Natural killer cell (primary cell): ENCODE measurements at regions not wholly inside any gene's neighbourhood (a gene's known extent, or its start where the extent isn't known, plus 50 kb on each side); places are given as distances from the start of the nearest gene placed in this dataset.

Source experiments
- ATAC-seq, 3 donors: fragments of 150-1000 bp in 2 of 3; fragments of 200-7000 bp in 1 of 3; cut with Tn5 transposase; 1 replicate in 1 of 3; 2 replicates in 2 of 3; pipeline ENCODE4 v1.10.0; 2021; ENCODE audit warnings: mild to moderate bottlenecking in 2 of 3, moderate library complexity in 2 of 3
- DNase-seq, 2 donors: peaks; one replicate each; pipeline versions ENCODE4 v3.0.0 to v3.0.0-alpha.2; 2013 to 2021; ENCODE audit warnings: mixed read lengths in 1 of 2
- H3K27ac ChIP-seq: one replicate; pipeline ENCODE4 v1.5.1; 2013; ENCODE audit warnings: mild to moderate bottlenecking, low read length
- H3K27me3 ChIP-seq: one replicate; pipeline ENCODE4 v1.6.1; 2013; ENCODE audit warnings: low read length; ENCODE audit not compliant: control insufficient read depth, insufficient read depth
- H3K36me3 ChIP-seq: one replicate; pipeline ENCODE4 v1.6.1; 2013; ENCODE audit warnings: low read length; ENCODE audit not compliant: control insufficient read depth, insufficient read depth
- H3K4me1 ChIP-seq: one replicate; pipeline ENCODE4 v1.6.1; 2013; ENCODE audit warnings: low read length; ENCODE audit not compliant: control insufficient read depth, insufficient read depth
- H3K4me3 ChIP-seq: one replicate; pipeline ENCODE4 v1.5.1; 2013; ENCODE audit warnings: low read length
- H3K9me3 ChIP-seq: one replicate; pipeline ENCODE4 v1.6.1; 2013; ENCODE audit warnings: low read length; ENCODE audit not compliant: control insufficient read depth, insufficient read depth
- H3K27ac Mint-ChIP-seq, 2 donors: one replicate each; pipeline ENCODE4 v1.8.0; 2022; ENCODE audit warnings: mild to moderate bottlenecking in 2 of 2, mixed read lengths in 2 of 2, moderate library complexity in 1 of 2
- H3K27me3 Mint-ChIP-seq, 2 donors: one replicate each; pipeline ENCODE4 v1.8.0; 2022; ENCODE audit warnings: low read depth in 2 of 2, mixed read lengths in 2 of 2
- H3K36me3 Mint-ChIP-seq: one replicate; pipeline ENCODE4 v1.8.0; 2022; ENCODE audit warnings: mixed read lengths
- H3K4me1 Mint-ChIP-seq, 2 donors: one replicate each; pipeline ENCODE4 v1.8.0; 2022; ENCODE audit warnings: mixed read lengths in 2 of 2
- H3K4me3 Mint-ChIP-seq: one replicate; pipeline ENCODE4 v1.8.0; 2022; ENCODE audit warnings: mild to moderate bottlenecking, moderate library complexity, mixed read lengths
- H3K9me3 Mint-ChIP-seq, 2 donors: one replicate each; pipeline ENCODE4 v1.8.0; 2022; ENCODE audit warnings: mixed read lengths in 2 of 2
- WGBS: methylation state at CpG from one replicate; pipeline ENCODE4 v1.1.7; 2013; ENCODE audit warnings: missing lambda C conversion rate; ENCODE audit not compliant: insufficient coverage; 5-methylcytosine and 5-hydroxymethylcytosine counted together
- intact Hi-C: fragments of 100-400 bp; cut with micrococcal nuclease; formaldehyde crosslinking; loops from one replicate; pipeline ENCODE4 v1.14.2; 2022
- TF ChIP-seq, protein P1 (sequence below): fragments of 200-600 bp; IDR thresholded peaks from one replicate; pipeline ENCODE4 v1.8.0; 2022; ENCODE audit warnings: antibody characterized with exemption

DNA sequence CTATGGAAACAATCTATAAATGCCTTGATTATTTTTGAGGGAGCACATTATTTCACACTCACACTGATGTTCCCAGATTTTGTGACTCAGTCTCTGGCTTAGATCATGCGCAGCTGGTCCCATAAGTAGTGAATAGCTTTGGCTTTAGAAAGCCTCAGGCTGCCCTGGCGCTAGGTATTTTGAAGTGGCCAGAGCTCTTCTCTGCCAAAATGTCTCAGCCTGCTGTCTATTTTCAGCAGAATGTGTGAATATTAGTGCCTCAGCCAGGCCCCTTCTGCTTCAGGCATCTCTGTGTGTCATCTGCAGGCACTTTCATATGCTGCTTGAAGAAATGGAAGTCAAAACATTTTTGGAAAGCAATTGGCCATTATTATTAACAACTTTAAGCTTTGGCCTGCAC lies 931.0 kb upstream of the INTU start:
- intact Hi-C loops = no loop called here
- Histone ChIP-seq H3K27me3 (no peaks in the 10 kb centered on the region), H3K36me3 (no peaks in the 10 kb centered on the region), H3K27ac (no peak overlapping the region), H3K4me3 (no peak overlapping the region), H3K9me3 (no peaks in the 10 kb centered on the region), H3K4me1 (no peaks in the 10 kb centered on the region)
- Mint-ChIP-seq H3K9me3 (peaks cover 7 to 15% of the 10 kb centered on the region in 2 donors), H3K4me1 (no peaks in the 10 kb centered on the region), H3K36me3 (no peaks in the 10 kb centered on the region), H3K4me3 (no peak overlapping the region), H3K27ac (no peak overlapping the region), H3K27me3 (no peaks in the 10 kb centered on the region)
- no peak for DNase-seq
- ATAC-seq = no peak
- WGBS = 98% methylated on average over 2 of the region's 2 CpGs
- TF ChIP-seq, protein P1, sequence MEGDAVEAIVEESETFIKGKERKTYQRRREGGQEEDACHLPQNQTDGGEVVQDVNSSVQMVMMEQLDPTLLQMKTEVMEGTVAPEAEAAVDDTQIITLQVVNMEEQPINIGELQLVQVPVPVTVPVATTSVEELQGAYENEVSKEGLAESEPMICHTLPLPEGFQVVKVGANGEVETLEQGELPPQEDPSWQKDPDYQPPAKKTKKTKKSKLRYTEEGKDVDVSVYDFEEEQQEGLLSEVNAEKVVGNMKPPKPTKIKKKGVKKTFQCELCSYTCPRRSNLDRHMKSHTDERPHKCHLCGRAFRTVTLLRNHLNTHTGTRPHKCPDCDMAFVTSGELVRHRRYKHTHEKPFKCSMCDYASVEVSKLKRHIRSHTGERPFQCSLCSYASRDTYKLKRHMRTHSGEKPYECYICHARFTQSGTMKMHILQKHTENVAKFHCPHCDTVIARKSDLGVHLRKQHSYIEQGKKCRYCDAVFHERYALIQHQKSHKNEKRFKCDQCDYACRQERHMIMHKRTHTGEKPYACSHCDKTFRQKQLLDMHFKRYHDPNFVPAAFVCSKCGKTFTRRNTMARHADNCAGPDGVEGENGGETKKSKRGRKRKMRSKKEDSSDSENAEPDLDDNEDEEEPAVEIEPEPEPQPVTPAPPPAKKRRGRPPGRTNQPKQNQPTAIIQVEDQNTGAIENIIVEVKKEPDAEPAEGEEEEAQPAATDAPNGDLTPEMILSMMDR = no peak

DNA sequence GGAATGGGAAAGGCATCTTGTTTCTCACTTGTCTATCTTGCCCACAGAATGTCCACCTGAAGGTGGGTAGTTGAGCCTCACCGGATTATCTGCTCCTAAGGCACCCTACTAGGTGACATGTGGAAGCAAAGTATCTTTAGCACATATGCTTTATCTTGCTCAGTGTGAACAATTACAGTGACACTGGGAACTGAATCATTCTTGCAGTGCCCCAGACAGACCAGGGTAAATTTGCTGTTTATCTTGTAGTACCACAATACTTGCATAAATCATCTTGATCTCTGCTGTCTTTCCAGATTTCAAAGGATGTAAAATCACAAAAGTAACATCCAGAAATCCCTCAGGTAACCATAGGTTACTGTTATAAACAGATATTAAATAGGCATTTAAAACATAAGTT lies 930.0 kb upstream of the INTU start:
- Mint-ChIP-seq H3K27me3 (no peaks in the 10 kb centered on the region), H3K9me3 (peaks cover 8 to 16% of the 10 kb centered on the region in 2 donors), H3K36me3 (no peaks in the 10 kb centered on the region), H3K27ac (no peak overlapping the region), H3K4me1 (no peaks in the 10 kb centered on the region), H3K4me3 (no peak overlapping the region)
- ATAC-seq (no peak), DNase-seq (no peak)
- Histone ChIP-seq H3K27ac (no peak overlapping the region), H3K4me3 (no peak overlapping the region), H3K4me1 (no peaks in the 10 kb centered on the region), H3K36me3 (no peaks in the 10 kb centered on the region), H3K27me3 (no peaks in the 10 kb centered on the region), H3K9me3 (no peaks in the 10 kb centered on the region)
- 69% methylated on average over 1 of the region's 1 CpG for WGBS
- intact Hi-C loops = no loop called here
- TF ChIP-seq, protein P1 = no peak

DNA sequence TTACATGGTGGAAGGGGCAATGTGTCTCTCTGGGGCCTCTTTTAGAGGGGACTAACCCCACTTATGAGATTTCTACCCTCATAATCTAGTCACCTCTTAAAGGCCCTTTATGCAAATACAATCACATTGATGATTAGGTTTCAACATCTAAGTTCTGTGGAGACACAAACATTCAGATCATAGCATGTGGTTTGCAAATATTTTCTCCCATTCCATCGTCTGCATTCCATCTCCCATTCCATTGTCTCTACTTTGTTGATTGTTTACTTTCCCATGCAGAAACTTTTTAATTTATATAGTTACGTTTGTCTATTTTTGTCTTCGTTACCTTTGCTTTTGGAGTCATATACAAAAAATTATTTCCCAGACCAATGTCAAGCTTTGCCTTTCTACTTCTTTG lies 927.5 kb upstream of the INTU start:
- intact Hi-C loops = no loop called here
- 60% methylated on average over 1 of the region's 3 CpGs for WGBS
- H3K9me3 Mint-ChIP-seq = peaks cover 11 to 15% of the 10 kb centered on the region in 2 donors

DNA sequence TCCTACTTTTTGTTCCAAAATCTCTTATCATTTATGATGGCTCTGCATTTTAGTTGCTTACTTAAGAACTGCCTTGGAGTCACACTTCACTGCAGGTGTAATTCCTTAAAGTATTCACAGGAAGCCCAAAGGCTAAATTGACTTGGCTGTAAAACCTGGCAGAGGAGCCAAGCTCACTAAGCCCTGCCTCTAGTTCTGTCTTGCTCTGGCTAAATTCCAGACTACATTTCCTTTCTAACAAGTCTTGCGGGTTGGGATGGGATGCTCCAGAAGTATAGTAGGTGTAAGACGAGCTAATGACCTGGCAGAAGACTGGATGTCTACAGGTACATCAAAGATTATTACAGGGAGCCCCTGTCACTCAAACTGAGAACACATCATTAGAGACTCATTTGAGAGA lies 924.0 kb upstream of the INTU start:
- DNase-seq (no peak), ATAC-seq (no peak)
- Mint-ChIP-seq H3K4me3 (no peak overlapping the region), H3K4me1 (no peaks in the 10 kb centered on the region), H3K27ac (no peak overlapping the region), H3K36me3 (peaks cover 8% of the 10 kb centered on the region), H3K9me3 (peaks cover 16 to 23% of the 10 kb centered on the region in 2 donors), H3K27me3 (no peaks in the 10 kb centered on the region)
- 93% methylated on average over 2 of the region's 2 CpGs for WGBS
- Histone ChIP-seq H3K4me3 (no peak overlapping the region), H3K27me3 (no peaks in the 10 kb centered on the region), H3K9me3 (no peaks in the 10 kb centered on the region), H3K4me1 (no peaks in the 10 kb centered on the region), H3K27ac (no peak overlapping the region), H3K36me3 (no peaks in the 10 kb centered on the region)
- intact Hi-C loops = no loop called here
- TF ChIP-seq, protein P1 = no peak

More for the DNA sequence above, 927.5 kb upstream of the INTU start:
- no peak overlapping the region for H3K27ac Mint-ChIP-seq
- H3K4me1 Mint-ChIP-seq = no peaks in the 10 kb centered on the region
- no peaks in the 10 kb centered on the region for H3K36me3 Mint-ChIP-seq
- H3K36me3 ChIP-seq = no peaks in the 10 kb centered on the region
- no peak overlapping the region for H3K4me3 Mint-ChIP-seq
- H3K27me3 Mint-ChIP-seq = no peaks in the 10 kb centered on the region
- no peak overlapping the region for H3K27ac ChIP-seq
- H3K4me3 ChIP-seq = no peak overlapping the region
- TF ChIP-seq, protein P1 = no peak
- no peak for DNase-seq
- ATAC-seq = no peak
- H3K9me3 ChIP-seq = no peaks in the 10 kb centered on the region
- H3K4me1 ChIP-seq = no peaks in the 10 kb centered on the region
- H3K27me3 ChIP-seq = no peaks in the 10 kb centered on the region
